A673 (cell line): ENCODE measurements at regions not wholly inside any gene's neighbourhood (a gene's known extent, or its start where the extent isn't known, plus 50 kb on each side); places are given as distances from the start of the nearest gene placed in this dataset.

Source experiments
- BruUV-seq: library from RNA; stranded (reverse); fragments of 400-500 nt; replicated peaks from 2 replicates; lab custom pipeline; 2021; lab: Mats Ljungman, UMichigan
- CTCF ChIA-PET: fragments of 300-600 bp; sonication (Branson Sonifier 250); formaldehyde crosslinking; loops from one replicate; lab custom pipeline; 2022; ENCODE audit warnings: antibody characterized with exemption; lab: Charles Lee
- POLR2A ChIA-PET: fragments of 300-600 bp; sonication (Branson Sonifier 250); formaldehyde crosslinking; loops from one replicate; lab custom pipeline; 2022; ENCODE audit warnings: antibody characterized with exemption; ENCODE audit not compliant: low non-redundant PET; lab: Charles Lee
- DNase-seq: peaks from one replicate; pipeline ENCODE4 v3.0.0-alpha.2; 2015; ENCODE audit warnings: low spot score
- H3K27ac ChIP-seq: fragments of 200-600 bp; sonication (generic); 2 replicates; pipeline ENCODE4 v1.5.1; 2016; ENCODE audit warnings: mixed run types, low read depth, mild to moderate bottlenecking, mixed read lengths, antibody characterized with exemption, low read length; ENCODE audit not compliant: poor library complexity, severe bottlenecking
- H3K27me3 ChIP-seq: fragments of 200-600 bp; sonication (generic); replicated peaks from 2 replicates; pipeline ENCODE4 v1.6.1; 2017; ENCODE audit warnings: mixed run types, low read depth, mild to moderate bottlenecking, mixed read lengths, antibody characterized with exemption, low read length; ENCODE audit not compliant: insufficient read depth, poor library complexity
- H3K36me3 ChIP-seq: fragments of 200-600 bp; sonication (generic); 2 replicates; pipeline ENCODE4 v1.6.1; 2016; ENCODE audit warnings: mixed run types, mild to moderate bottlenecking, mixed read lengths, antibody characterized with exemption, low read length; ENCODE audit not compliant: insufficient read depth, poor library complexity, severe bottlenecking
- H3K4me1 ChIP-seq: fragments of 200-600 bp; sonication (generic); 2 replicates; pipeline ENCODE4 v1.6.1; 2017; ENCODE audit warnings: mixed run types, mild to moderate bottlenecking, mixed read lengths, antibody characterized with exemption, low read length; ENCODE audit not compliant: insufficient read depth, poor library complexity, severe bottlenecking
- H3K4me3 ChIP-seq: fragments of 200-600 bp; sonication (generic); 2 replicates; pipeline ENCODE4 v1.5.1; 2016; ENCODE audit warnings: low read depth, mixed run types, mild to moderate bottlenecking, mixed read lengths, low read length; ENCODE audit not compliant: poor library complexity, severe bottlenecking
- H3K9me3 ChIP-seq: fragments of 200-600 bp; sonication (generic); 2 replicates; pipeline ENCODE4 v1.6.1; 2016; ENCODE audit warnings: mixed run types, low read depth, mild to moderate bottlenecking, mixed read lengths, antibody characterized with exemption, low read length; ENCODE audit not compliant: poor library complexity, severe bottlenecking
- CTCF ChIP-seq: fragments of 300-800, 200-600 bp; sonication (generic); conservative IDR thresholded peaks from 2 replicates; pipeline ENCODE4 v1.5.1; 2017; ENCODE audit warnings: low read depth, mild to moderate bottlenecking, antibody characterized with exemption, low read length, moderate library complexity, mixed read lengths
- EZH2 ChIP-seq: fragments of 200-600 bp; sonication (generic); IDR thresholded peaks from 2 replicates; pipeline ENCODE4 v1.6.1; 2017; ENCODE audit warnings: borderline replicate concordance, low read depth, mild to moderate bottlenecking, mixed read lengths, antibody characterized with exemption, low read length; ENCODE audit not compliant: poor library complexity, severe bottlenecking
- intact Hi-C: fragments of 100-400 bp; cut with micrococcal nuclease; formaldehyde crosslinking; loops from one replicate; pipeline ENCODE4 v1.10.0; 2022; ENCODE audit not compliant: unreplicated experiment

DNA sequence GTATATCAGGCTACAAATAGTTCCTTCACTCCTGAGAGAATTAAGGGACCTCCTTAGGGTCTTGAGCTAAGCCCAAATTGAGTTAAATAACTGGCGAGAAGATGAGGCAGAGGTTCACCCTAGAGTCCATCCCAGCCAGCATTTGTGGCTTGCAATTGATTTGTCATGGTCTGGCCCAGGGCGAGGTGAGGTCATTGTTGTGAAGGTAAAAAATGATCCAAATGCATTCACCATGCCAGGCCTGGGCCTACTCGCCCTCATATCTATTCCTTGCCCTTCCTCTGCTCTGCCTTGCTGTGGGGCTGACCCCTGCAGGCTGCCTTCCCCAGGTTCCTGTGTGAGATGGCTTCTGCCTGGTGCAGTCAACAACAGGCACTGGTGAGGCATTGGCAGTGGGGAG is 207.2 kb downstream of the ZNF365 start:
- Histone ChIP-seq H3K27me3 (no peaks in the 10 kb centered on the region), H3K36me3 (no peaks in the 10 kb centered on the region), H3K4me3 (no peak overlapping the region), H3K4me1 (peaks cover 18% of the 10 kb centered on the region), H3K27ac (peak overlapping the region; percentile 69), H3K9me3 (no peaks in the 10 kb centered on the region)
- no TSS peak for BruUV-seq
- no peak for DNase-seq
- CTCF ChIA-PET: no interaction called here
- intact Hi-C loops: no loop called here
- POLR2A ChIA-PET: no interaction called here
- TF ChIP-seq CTCF (no peak), EZH2 (no peak)

DNA sequence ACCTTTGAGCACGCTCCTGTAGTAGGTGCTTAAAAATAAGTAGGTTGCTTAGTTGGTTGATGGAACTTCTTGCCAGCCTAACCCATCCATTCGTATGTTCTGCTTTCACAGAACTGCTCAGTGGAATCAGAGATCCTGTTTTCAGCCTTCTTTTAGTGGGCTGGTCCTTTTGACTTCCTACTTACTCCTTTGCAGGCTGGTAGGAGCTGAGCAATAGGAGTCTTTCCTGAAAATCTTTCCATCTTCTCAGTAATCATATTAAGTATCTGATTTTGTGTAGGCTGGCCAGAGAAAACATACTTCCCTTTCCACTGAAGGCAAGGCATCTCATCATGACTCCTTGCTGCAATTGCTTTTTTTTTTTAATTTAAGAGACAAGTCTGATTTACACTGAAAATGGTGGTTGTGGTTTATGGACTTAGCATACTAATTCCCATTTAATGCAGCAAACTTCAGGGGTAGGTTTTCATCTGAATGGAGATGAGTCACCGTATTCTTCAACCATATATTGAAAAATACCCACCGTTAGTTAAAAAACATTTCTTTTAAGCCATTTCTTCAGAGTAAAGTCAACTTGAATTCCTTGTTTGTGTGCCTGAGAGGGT is 208.0 kb downstream of the ZNF365 start:
- Histone ChIP-seq H3K36me3 (no peaks in the 10 kb centered on the region), H3K9me3 (no peaks in the 10 kb centered on the region), H3K27ac (peak overlapping the region; percentile 69), H3K4me3 (no peak overlapping the region), H3K4me1 (peaks cover 18% of the 10 kb centered on the region), H3K27me3 (no peaks in the 10 kb centered on the region)
- POLR2A ChIA-PET: interaction anchor here (0.7 kb wide), 1 partner anchor 132 kb away, joined by 3 read pairs; no protein-coding TSS in a partner anchor
- peak; percentile 74 for DNase-seq
- CTCF ChIA-PET: no interaction called here
- intact Hi-C loops: no loop called here
- BruUV-seq: no TSS peak
- no peak for TF ChIP-seq EZH2
- no peak for TF ChIP-seq CTCF

DNA sequence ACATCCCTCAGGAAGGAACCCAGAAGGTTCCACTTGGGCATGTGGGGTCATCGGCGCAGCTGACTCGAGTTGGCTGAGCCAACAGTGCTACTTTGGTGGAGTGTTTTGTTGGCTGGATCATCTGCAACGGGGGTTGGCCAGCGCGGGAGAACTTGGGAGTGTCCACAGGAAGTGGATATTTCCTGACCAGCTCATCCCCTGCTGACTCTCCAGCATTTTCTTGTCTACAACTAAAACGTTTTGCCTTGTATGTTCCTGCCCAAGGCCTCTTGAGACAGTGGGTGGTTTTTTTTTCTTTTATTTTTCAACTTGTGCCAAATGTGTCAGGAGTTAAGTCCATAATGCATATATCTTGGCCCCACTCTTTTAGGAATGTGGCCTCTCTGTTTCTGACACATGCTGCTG is 208.6 kb downstream of the ZNF365 start:
- H3K4me1 ChIP-seq: peaks cover 18% of the 10 kb centered on the region
- peaks cover under 1% of the 10 kb centered on the region for H3K9me3 ChIP-seq
- CTCF ChIA-PET: no interaction called here
- POLR2A ChIA-PET: no interaction called here
- H3K27ac ChIP-seq: peak overlapping the region; percentile 69
- TF ChIP-seq EZH2: no peak
- no peak for TF ChIP-seq CTCF
- no peaks in the 10 kb centered on the region for H3K36me3 ChIP-seq
- intact Hi-C loops: no loop called here
- BruUV-seq: no TSS peak
- no peak overlapping the region for H3K4me3 ChIP-seq
- DNase-seq: peak; percentile 85
- H3K27me3 ChIP-seq: no peaks in the 10 kb centered on the region
